C4-2B (cell line): ENCODE measurements at regions not wholly inside any gene's neighbourhood (a gene's known extent, or its start where the extent isn't known, plus 50 kb on each side); places are given as distances from the start of the nearest gene placed in this dataset.

ENCODE experiments used
- ZFX ChIP-seq: fragments of 450-650 bp; IDR thresholded peaks from 2 replicates; pipeline ENCODE4 v1.6.1; 2017
- TF ChIP-seq, protein P1 (sequence below): fragments of 450-650 bp; conservative IDR thresholded peaks from 2 replicates; pipeline ENCODE4 v1.5.1; 2017; ENCODE audit warnings: mild to moderate bottlenecking

DNA sequence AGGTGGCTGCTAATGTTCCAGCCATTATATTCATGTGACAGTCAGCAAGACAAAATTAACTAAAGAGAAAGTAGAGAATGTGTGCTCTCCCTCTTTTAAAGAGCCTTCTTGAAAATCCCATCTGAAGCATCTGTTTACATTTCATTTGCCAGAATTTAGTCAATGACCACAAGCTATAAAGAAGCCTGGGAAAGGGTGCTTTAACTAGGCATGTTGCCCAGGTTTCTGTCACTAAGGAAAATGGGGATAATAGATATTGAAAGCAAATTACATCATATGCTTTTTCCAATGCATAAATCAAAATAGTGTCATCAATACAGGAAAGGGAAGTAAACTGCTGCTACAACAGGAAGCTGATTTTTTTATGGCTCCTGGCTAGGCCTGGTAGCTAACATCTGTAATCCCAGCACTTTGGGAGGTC, 67.7 kb downstream of the ELAPOR2 start:
- TF ChIP-seq, protein P1, sequence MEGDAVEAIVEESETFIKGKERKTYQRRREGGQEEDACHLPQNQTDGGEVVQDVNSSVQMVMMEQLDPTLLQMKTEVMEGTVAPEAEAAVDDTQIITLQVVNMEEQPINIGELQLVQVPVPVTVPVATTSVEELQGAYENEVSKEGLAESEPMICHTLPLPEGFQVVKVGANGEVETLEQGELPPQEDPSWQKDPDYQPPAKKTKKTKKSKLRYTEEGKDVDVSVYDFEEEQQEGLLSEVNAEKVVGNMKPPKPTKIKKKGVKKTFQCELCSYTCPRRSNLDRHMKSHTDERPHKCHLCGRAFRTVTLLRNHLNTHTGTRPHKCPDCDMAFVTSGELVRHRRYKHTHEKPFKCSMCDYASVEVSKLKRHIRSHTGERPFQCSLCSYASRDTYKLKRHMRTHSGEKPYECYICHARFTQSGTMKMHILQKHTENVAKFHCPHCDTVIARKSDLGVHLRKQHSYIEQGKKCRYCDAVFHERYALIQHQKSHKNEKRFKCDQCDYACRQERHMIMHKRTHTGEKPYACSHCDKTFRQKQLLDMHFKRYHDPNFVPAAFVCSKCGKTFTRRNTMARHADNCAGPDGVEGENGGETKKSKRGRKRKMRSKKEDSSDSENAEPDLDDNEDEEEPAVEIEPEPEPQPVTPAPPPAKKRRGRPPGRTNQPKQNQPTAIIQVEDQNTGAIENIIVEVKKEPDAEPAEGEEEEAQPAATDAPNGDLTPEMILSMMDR = no peak
- TF ChIP-seq ZFX = no peak
